ENCODE measurements at regions not wholly inside any gene's neighbourhood (a gene's known extent, or its start where the extent isn't known, plus 50 kb on each side); places are given as distances from the start of the nearest gene placed in this dataset.

GRCh38 chr6:74623027-74623426 is 582.8 kb downstream of the COL12A1 start:
- TF ChIP-seq CTCF (IDR thresholded peaks at IDR 0.05) = no peak
- TF ChIP-seq POLR2A (IDR thresholded peaks at IDR 0.05) = no peak
